ENCODE measurements at regions not wholly inside any gene's neighbourhood (a gene's known extent, or its start where the extent isn't known, plus 50 kb on each side); places are given as distances from the start of the nearest gene placed in this dataset.

DNA sequence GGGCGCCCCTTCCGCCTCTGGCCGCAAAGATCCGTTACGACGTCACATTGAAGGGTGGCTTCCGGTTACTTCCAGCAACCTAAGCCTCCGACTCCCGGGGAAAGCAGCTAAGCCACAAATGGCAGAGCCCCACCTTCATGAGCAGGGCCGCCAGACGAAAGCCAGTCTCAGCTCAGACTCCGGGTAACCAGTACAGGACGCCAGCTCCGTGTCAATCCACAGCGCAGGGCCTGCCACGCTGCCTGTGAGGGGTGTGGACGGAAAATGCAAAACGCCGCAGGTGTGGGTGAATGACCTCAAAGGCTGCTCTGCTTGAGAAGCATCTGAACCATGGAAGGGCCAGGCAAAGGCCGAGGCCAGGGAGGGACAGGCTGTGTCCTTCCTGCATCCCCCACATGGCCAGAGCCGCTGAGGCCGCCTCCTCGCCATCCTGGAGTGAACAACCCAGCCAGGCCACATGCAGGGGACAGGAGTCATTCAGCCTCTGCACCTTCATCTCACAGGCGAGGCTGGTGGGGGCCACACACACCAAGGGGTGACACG, 53.5 kb upstream of the PPP2R2D start:
- intact Hi-C loops (cut with micrococcal nuclease; ENCODE audit: unreplicated experiment) = no loop called here
- no peak for TF ChIP-seq EZH2 (IDR thresholded peaks at IDR 0.05; ENCODE audit: borderline replicate concordance, low read depth, low read length, poor library complexity, severe bottlenecking)
- TF ChIP-seq, protein P1, sequence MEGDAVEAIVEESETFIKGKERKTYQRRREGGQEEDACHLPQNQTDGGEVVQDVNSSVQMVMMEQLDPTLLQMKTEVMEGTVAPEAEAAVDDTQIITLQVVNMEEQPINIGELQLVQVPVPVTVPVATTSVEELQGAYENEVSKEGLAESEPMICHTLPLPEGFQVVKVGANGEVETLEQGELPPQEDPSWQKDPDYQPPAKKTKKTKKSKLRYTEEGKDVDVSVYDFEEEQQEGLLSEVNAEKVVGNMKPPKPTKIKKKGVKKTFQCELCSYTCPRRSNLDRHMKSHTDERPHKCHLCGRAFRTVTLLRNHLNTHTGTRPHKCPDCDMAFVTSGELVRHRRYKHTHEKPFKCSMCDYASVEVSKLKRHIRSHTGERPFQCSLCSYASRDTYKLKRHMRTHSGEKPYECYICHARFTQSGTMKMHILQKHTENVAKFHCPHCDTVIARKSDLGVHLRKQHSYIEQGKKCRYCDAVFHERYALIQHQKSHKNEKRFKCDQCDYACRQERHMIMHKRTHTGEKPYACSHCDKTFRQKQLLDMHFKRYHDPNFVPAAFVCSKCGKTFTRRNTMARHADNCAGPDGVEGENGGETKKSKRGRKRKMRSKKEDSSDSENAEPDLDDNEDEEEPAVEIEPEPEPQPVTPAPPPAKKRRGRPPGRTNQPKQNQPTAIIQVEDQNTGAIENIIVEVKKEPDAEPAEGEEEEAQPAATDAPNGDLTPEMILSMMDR (conservative IDR thresholded peaks at IDR 0.05; ENCODE audit: low read depth, low read length) = no peak

DNA sequence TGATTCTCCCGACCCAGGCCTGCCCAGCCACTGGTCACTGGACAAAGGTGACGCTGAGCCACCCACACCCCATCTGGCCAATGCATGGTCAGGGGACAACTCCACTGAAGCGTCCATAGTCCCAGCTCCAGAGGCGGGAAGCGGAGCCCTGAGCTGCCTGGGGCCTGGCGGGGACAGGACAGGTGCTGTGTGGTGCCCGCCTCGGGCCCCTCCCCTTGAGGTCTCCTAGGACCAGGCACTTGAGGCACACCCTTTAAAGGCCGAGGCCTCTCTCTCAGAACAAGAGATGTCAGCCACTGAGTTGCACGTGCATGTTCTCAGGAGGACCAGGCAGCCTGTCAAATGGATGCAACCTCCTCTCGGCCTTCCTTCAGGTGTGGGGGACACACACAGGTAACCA, 52.5 kb upstream of the PPP2R2D start:
- no peak for DNase-seq (ENCODE audit: low spot score)
- Histone ChIP-seq H3K27me3 (replicated peaks; ENCODE audit: insufficient read depth, low read depth, low read length, poor library complexity) (no peaks in the 10 kb centered on the region), H3K27ac (ENCODE audit: low read depth, low read length, poor library complexity, severe bottlenecking) (no peak overlapping the region), H3K4me1 (ENCODE audit: insufficient read depth, low read length, poor library complexity, severe bottlenecking) (no peaks in the 10 kb centered on the region), H3K4me3 (ENCODE audit: low read depth, low read length, poor library complexity, severe bottlenecking) (no peak overlapping the region), H3K9me3 (ENCODE audit: low read depth, low read length, poor library complexity, severe bottlenecking) (no peaks in the 10 kb centered on the region), H3K36me3 (ENCODE audit: insufficient read depth, low read length, poor library complexity, severe bottlenecking) (no peaks in the 10 kb centered on the region)
- CTCF ChIA-PET = no interaction called here
- POLR2A ChIA-PET (ENCODE audit: low non-redundant PET) = no interaction called here
- intact Hi-C loops (cut with micrococcal nuclease; ENCODE audit: unreplicated experiment) = no loop called here
- no TSS peak for BruUV-seq (replicated peaks)
- TF ChIP-seq, protein P1 (conservative IDR thresholded peaks at IDR 0.05; ENCODE audit: low read depth, low read length) = no peak
- no peak for TF ChIP-seq EZH2 (IDR thresholded peaks at IDR 0.05; ENCODE audit: borderline replicate concordance, low read depth, low read length, poor library complexity, severe bottlenecking)

More for the DNA sequence above, 53.5 kb upstream of the PPP2R2D start:
- Histone ChIP-seq H3K36me3 (ENCODE audit: insufficient read depth, low read length, poor library complexity, severe bottlenecking) (no peaks in the 10 kb centered on the region), H3K4me3 (ENCODE audit: low read depth, low read length, poor library complexity, severe bottlenecking) (no peak overlapping the region), H3K4me1 (ENCODE audit: insufficient read depth, low read length, poor library complexity, severe bottlenecking) (no peaks in the 10 kb centered on the region), H3K27ac (ENCODE audit: low read depth, low read length, poor library complexity, severe bottlenecking) (no peak overlapping the region), H3K9me3 (ENCODE audit: low read depth, low read length, poor library complexity, severe bottlenecking) (no peaks in the 10 kb centered on the region), H3K27me3 (replicated peaks; ENCODE audit: insufficient read depth, low read depth, low read length, poor library complexity) (no peaks in the 10 kb centered on the region)
- DNase-seq (ENCODE audit: low spot score) = no peak
- BruUV-seq (replicated peaks) = no TSS peak
- ChIA-PET POLR2A (ENCODE audit: low non-redundant PET) (no interaction called here), CTCF (no interaction called here)

DNA sequence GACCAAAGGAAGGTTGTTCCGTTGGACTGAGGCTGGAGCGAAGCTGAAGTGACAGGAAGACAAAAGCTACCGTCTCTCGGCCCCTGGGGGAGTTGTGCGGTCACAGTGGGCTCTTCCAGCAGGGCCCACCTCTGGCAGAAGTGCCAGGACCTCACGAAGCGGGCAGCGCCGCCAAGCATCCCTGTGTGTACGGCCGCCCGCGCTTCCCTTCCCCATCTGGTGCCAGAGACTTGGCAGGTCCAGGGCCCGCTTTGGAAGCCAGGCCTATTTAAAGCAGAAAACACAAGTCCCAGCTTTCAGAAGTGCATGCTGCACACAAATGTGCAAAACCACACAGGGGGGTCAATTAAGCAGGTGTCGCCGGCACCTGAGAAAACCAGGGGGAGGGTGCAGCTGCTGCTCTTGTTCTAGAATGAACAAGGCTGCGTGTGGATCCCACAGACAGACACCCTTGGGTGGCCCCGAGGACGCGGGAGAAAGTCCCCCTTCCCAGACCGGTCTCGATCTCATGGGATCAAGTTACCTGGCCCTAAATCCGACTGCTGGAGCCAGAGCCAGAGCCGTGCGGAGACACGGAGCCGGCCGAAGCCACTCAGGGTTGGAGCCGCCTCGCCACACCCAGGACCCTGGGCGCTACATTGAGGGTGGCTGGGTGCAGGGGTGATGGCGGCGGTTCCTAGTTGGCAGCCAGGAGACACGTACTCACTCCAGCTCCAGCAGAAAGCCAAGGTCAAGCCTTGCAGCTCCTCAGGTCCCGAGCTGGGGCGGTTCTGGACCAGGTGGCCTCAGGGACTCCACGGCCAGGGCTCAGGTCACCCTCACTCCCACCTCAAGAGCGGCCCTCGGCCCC, 51.8 kb upstream of the PPP2R2D start:
- intact Hi-C loops (cut with micrococcal nuclease; ENCODE audit: unreplicated experiment) = no loop called here
- Histone ChIP-seq H3K9me3 (ENCODE audit: low read depth, low read length, poor library complexity, severe bottlenecking) (no peaks in the 10 kb centered on the region), H3K27ac (ENCODE audit: low read depth, low read length, poor library complexity, severe bottlenecking) (no peak overlapping the region), H3K4me3 (ENCODE audit: low read depth, low read length, poor library complexity, severe bottlenecking) (no peak overlapping the region), H3K27me3 (replicated peaks; ENCODE audit: insufficient read depth, low read depth, low read length, poor library complexity) (no peaks in the 10 kb centered on the region), H3K4me1 (ENCODE audit: insufficient read depth, low read length, poor library complexity, severe bottlenecking) (no peaks in the 10 kb centered on the region), H3K36me3 (ENCODE audit: insufficient read depth, low read length, poor library complexity, severe bottlenecking) (no peaks in the 10 kb centered on the region)
- no peak for TF ChIP-seq EZH2 (IDR thresholded peaks at IDR 0.05; ENCODE audit: borderline replicate concordance, low read depth, low read length, poor library complexity, severe bottlenecking)
- TF ChIP-seq, protein P1 (conservative IDR thresholded peaks at IDR 0.05; ENCODE audit: low read depth, low read length) = no peak
- BruUV-seq (replicated peaks) = no TSS peak
- DNase-seq (ENCODE audit: low spot score) = no peak
- ChIA-PET CTCF (no interaction called here), POLR2A (ENCODE audit: low non-redundant PET) (no interaction called here)
